Fibroblast of lung (primary cell): ENCODE measurements at regions not wholly inside any gene's neighbourhood (a gene's known extent, or its start where the extent isn't known, plus 50 kb on each side); places are given as distances from the start of the nearest gene placed in this dataset.

ENCODE experiments used
- CTCF ChIP-seq, 2 donors: IDR thresholded peaks in 1 of 2; conservative IDR thresholded peaks in 1 of 2; 1 replicate in 1 of 2; 2 replicates in 1 of 2; pipeline ENCODE4 v1.5.1; 2011 to 2012; ENCODE audit warnings: low read length in 2 of 2, control low read depth in 1 of 2, inconsistent platforms in 1 of 2, low read depth in 1 of 2, mild to moderate bottlenecking in 1 of 2
- EZH2 ChIP-seq: IDR thresholded peaks from 2 replicates; pipeline ENCODE4 v1.5.1; 2012; ENCODE audit warnings: low read length, control low read depth, mild to moderate bottlenecking; ENCODE audit errors: missing control alignments

DNA sequence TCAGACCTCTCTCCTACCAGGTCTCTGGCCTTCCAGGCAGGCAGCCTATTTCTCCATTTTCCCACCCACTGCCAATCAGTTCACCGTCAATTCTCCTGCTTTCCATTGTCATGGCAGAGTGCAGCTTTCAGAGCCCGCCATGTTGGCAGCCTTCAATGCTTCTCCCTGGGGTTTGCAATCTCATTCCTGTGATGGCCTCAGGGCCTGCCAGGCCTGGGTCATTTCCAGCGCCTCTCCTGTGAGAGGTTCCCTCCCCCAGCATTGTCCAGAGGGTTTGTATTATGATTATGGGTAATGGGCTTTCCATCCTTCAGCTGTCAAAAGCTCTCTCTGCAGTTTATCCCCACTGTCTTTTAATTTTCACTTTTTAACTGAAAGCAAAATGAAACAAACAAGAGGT, 716.6 kb upstream of the CDH8 start:
- no peak for TF ChIP-seq CTCF (conservative IDR thresholded peaks at IDR 0.05 in 1 of 2, IDR thresholded peaks at IDR 0.05 in 1 of 2; ENCODE audit: low read depth in 1 of 2, low read length in 2 of 2)
- TF ChIP-seq EZH2, result no peak
